OCI-LY7 (cell line): ENCODE measurements at regions not wholly inside any gene's neighbourhood (a gene's known extent, or its start where the extent isn't known, plus 50 kb on each side); places are given as distances from the start of the nearest gene placed in this dataset.

Experiments
- BruUV-seq: library from RNA; stranded (reverse); fragments of 400-500 nt; replicated peaks from 2 replicates; lab custom pipeline; 2021; lab: Mats Ljungman, UMichigan
- CTCF ChIA-PET: fragments of 300-600 bp; sonication (Branson Sonifier 250); formaldehyde crosslinking; loops from one replicate; lab custom pipeline; 2022; ENCODE audit warnings: antibody characterized with exemption; ENCODE audit not compliant: unreplicated experiment; lab: Charles Lee
- POLR2A ChIA-PET: fragments of 300-600 bp; sonication (Branson Sonifier 250); formaldehyde crosslinking; loops from one replicate; lab custom pipeline; 2022; ENCODE audit warnings: antibody characterized with exemption; lab: Charles Lee
- DNase-seq: peaks from one replicate; pipeline ENCODE4 v3.0.0-alpha.2; 2015; ENCODE audit warnings: low spot score
- H2AFZ ChIP-seq: fragments of 200-600 bp; sonication (generic), shearing (Covaris generic); 2 replicates; pipeline ENCODE4 v1.6.1; 2014; ENCODE audit warnings: mild to moderate bottlenecking, antibody characterized with exemption, low read length, moderate library complexity
- H3K27ac ChIP-seq: fragments of 200-600 bp; sonication (generic); 2 replicates; pipeline ENCODE4 v1.5.1; 2014; ENCODE audit warnings: mixed run types, low read depth, mild to moderate bottlenecking, moderate library complexity, low read length, inconsistent platforms; ENCODE audit not compliant: poor library complexity, severe bottlenecking
- H3K36me3 ChIP-seq: fragments of 200-600 bp; sonication (generic); 2 replicates; pipeline ENCODE4 v1.6.1; 2014; ENCODE audit warnings: mild to moderate bottlenecking, antibody characterized with exemption, low read length, moderate library complexity, mixed read lengths; ENCODE audit not compliant: insufficient read depth
- H3K4me1 ChIP-seq: fragments of 200-600 bp; sonication (generic); 2 replicates; pipeline ENCODE4 v1.5.1; 2014; ENCODE audit warnings: mild to moderate bottlenecking, low read length; ENCODE audit not compliant: insufficient read depth, poor library complexity, severe bottlenecking
- H3K4me2 ChIP-seq: fragments of 200-600 bp; sonication (generic); 2 replicates; pipeline ENCODE4 v1.6.1; 2014; ENCODE audit warnings: mild to moderate bottlenecking, low read length
- H3K4me3 ChIP-seq: fragments of 200-600 bp; sonication (generic); 2 replicates; pipeline ENCODE4 v1.5.1; 2014; ENCODE audit warnings: mild to moderate bottlenecking, low read depth, low read length; ENCODE audit not compliant: poor library complexity, severe bottlenecking
- H3K79me2 ChIP-seq: fragments of 200-600 bp; sonication (generic); 2 replicates; pipeline ENCODE4 v1.6.1; 2016; ENCODE audit warnings: low read depth, mild to moderate bottlenecking, low read length, moderate library complexity, mixed read lengths; ENCODE audit not compliant: insufficient read depth
- H3K9me2 ChIP-seq: fragments of 200-600 bp; sonication (generic); 2 replicates; pipeline ENCODE4 v1.6.1; 2016; ENCODE audit warnings: mild to moderate bottlenecking, low read length, mixed read lengths; ENCODE audit not compliant: insufficient read depth
- H3K9me3 ChIP-seq: fragments of 200-600 bp; sonication (generic); 2 replicates; pipeline ENCODE4 v1.6.1; 2014; ENCODE audit warnings: mild to moderate bottlenecking, mixed run types, low read length, mixed read lengths
- H4K20me1 ChIP-seq: fragments of 200-600 bp; sonication (generic); 2 replicates; pipeline ENCODE4 v1.6.1; 2014; ENCODE audit warnings: mild to moderate bottlenecking, antibody characterized with exemption, low read length, moderate library complexity, mixed read lengths; ENCODE audit not compliant: insufficient read depth
- CTCF ChIP-seq: fragments of 200-600 bp; sonication (generic); conservative IDR thresholded peaks from 2 replicates; pipeline ENCODE4 v1.5.1; 2014; ENCODE audit warnings: mild to moderate bottlenecking, antibody characterized with exemption, low read length, moderate library complexity, mixed read lengths
- EZH2phosphoT487 ChIP-seq: fragments of 200-600 bp; sonication (generic); IDR thresholded peaks from 2 replicates; pipeline ENCODE4 v1.6.1; 2018; ENCODE audit warnings: low read depth, borderline replicate concordance, mild to moderate bottlenecking, mixed run types, antibody characterized with exemption, low read length, moderate library complexity, mixed read lengths
- intact Hi-C: fragments of 100-400 bp; cut with micrococcal nuclease; formaldehyde crosslinking; loops from one replicate; pipeline ENCODE4 v1.10.0; 2022; ENCODE audit not compliant: unreplicated experiment

DNA sequence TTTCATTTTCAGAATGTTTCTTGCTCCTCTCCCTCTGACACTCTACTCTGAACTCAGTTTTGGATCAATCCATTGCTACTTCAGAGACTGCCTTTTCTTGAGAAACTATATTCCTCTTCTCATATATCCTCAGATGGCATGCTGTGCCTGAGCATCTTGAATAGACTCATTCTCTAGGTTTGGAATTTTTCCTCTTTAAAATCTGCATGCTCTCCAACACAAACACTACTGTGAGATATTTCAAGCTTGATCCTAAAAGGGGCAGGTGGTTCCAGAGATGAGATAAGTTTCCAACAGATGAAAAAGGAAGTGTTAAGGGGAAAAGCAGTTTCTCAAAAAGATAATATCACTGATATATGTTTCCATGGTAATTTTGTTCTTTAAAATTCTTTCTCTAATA lies 742.2 kb upstream of the EPHA6 start:
- no peak for DNase-seq
- ChIA-PET CTCF (no interaction called here), POLR2A (no interaction called here)
- Histone ChIP-seq H3K27ac (no peak overlapping the region), H3K4me2 (no peak overlapping the region), H3K9me3 (no peaks in the 10 kb centered on the region), H2AFZ (no peak overlapping the region), H3K9me2 (no peaks in the 10 kb centered on the region), H3K36me3 (no peaks in the 10 kb centered on the region), H4K20me1 (no peaks in the 10 kb centered on the region), H3K4me1 (no peaks in the 10 kb centered on the region), H3K4me3 (no peak overlapping the region), H3K79me2 (no peaks in the 10 kb centered on the region)
- intact Hi-C loops: no loop called here
- no TSS peak for BruUV-seq
- TF ChIP-seq EZH2phosphoT487 (no peak), CTCF (no peak)

DNA sequence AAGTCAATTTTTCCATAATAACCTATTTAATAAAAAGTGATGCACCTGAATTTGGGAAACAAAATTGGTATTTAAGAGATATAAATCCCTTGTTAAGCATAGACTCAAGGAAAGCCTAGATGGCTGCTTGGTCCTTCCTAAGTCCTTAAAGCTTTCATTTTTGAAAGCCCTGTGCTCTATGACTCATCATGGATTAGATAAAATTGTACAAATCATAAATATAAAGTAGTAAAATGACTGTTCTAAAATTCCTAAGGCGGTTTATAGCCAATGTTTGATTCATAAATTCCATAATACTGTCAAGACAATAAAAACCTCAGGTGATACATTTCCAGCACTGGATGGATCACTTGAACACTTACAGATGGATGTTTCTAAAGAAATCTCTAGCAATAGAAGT lies 730.8 kb upstream of the EPHA6 start:
- POLR2A ChIA-PET: no interaction called here
- Histone ChIP-seq H3K9me3 (no peaks in the 10 kb centered on the region), H3K4me1 (no peaks in the 10 kb centered on the region), H3K27ac (no peak overlapping the region), H4K20me1 (no peaks in the 10 kb centered on the region), H3K79me2 (no peaks in the 10 kb centered on the region), H3K4me2 (no peak overlapping the region), H2AFZ (no peak overlapping the region), H3K9me2 (no peaks in the 10 kb centered on the region), H3K36me3 (no peaks in the 10 kb centered on the region), H3K4me3 (no peak overlapping the region)
- no peak for DNase-seq
- no TSS peak for BruUV-seq
- intact Hi-C loops: no loop called here
- TF ChIP-seq CTCF (no peak), EZH2phosphoT487 (no peak)
- CTCF ChIA-PET: no interaction called here

DNA sequence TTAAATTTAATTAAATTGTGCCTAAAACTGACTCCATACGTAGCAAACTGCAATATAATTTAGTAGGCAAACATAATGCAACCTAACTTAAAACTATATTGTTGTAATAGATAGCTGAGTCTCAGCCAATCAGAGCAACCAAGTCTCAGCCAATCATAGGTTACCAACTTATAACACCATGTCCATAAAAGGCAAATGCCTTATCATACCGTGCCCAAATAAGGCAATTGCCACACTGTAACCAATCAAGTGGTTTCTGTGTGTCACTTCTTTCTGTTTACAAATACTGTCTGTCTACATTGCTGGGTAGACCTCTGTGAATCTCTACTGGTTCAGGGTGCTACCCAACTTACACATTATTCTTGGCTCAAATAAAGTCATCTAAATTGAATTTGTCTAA lies 728.4 kb upstream of the EPHA6 start:
- Histone ChIP-seq H3K4me3 (no peak overlapping the region), H3K27ac (no peak overlapping the region), H3K36me3 (no peaks in the 10 kb centered on the region), H3K4me2 (no peak overlapping the region), H3K79me2 (no peaks in the 10 kb centered on the region), H3K4me1 (no peaks in the 10 kb centered on the region), H3K9me2 (no peaks in the 10 kb centered on the region), H2AFZ (no peak overlapping the region), H4K20me1 (no peaks in the 10 kb centered on the region), H3K9me3 (no peaks in the 10 kb centered on the region)
- DNase-seq: no peak
- POLR2A ChIA-PET: no interaction called here
- intact Hi-C loops: no loop called here
- no TSS peak for BruUV-seq
- CTCF ChIA-PET: no interaction called here
- no peak for TF ChIP-seq CTCF
- no peak for TF ChIP-seq EZH2phosphoT487
